H4 (cell line): ENCODE measurements at regions not wholly inside any gene's neighbourhood (a gene's known extent, or its start where the extent isn't known, plus 50 kb on each side); places are given as distances from the start of the nearest gene placed in this dataset.

ENCODE experiments used
- DNase-seq: peaks from one replicate; pipeline ENCODE4 v3.0.0-alpha.2; 2015; ENCODE audit warnings: low spot score

GRCh38 chr1:116819081-116819480, 64.9 kb downstream of the CD2 start:
- DNase-seq: peak; percentile 23

- peak; percentile 71 for DNase-seq
Observed at GRCh38 chr1:116820369-116820768, 66.1 kb downstream of the CD2 start.

- DNase-seq: no peak
Observed at GRCh38 chr1:116821763-116822162, 67.5 kb downstream of the CD2 start.

- no peak for DNase-seq
Observed at GRCh38 chr1:116824631-116825206, 70.5 kb downstream of the CD2 start.

- no peak for DNase-seq
Observed at GRCh38 chr1:116825207-116825719, 71.0 kb downstream of the CD2 start.

- no peak for DNase-seq
Observed at GRCh38 chr1:116825720-116826438, 71.6 kb downstream of the CD2 start.

GRCh38 chr1:116826818-116827606, 72.8 kb downstream of the CD2 start:
- peak; percentile 9 for DNase-seq

- DNase-seq: no peak
Observed at GRCh38 chr1:116827607-116828105, 73.4 kb downstream of the CD2 start.

GRCh38 chr1:116832308-116832931, 77.3 kb upstream of the PTGFRN start:
- no peak for DNase-seq

GRCh38 chr1:116832932-116833578, 76.7 kb upstream of the PTGFRN start:
- no peak for DNase-seq

- DNase-seq: no peak
Observed at GRCh38 chr1:116833718-116834117, 76.0 kb upstream of the PTGFRN start.

GRCh38 chr1:116834595-116834994, 75.1 kb upstream of the PTGFRN start:
- DNase-seq: no peak

- DNase-seq: no peak
Observed at GRCh38 chr1:116835161-116835560, 74.6 kb upstream of the PTGFRN start.

GRCh38 chr1:116836099-116836498, 73.6 kb upstream of the PTGFRN start:
- DNase-seq: no peak

GRCh38 chr1:116841569-116842344, 68.0 kb upstream of the PTGFRN start:
- DNase-seq: no peak

- DNase-seq: no peak
Observed at GRCh38 chr1:116842654-116843053, 67.1 kb upstream of the PTGFRN start.

- DNase-seq: no peak
Observed at GRCh38 chr1:116844775-116845174, 64.9 kb upstream of the PTGFRN start.

GRCh38 chr1:116847190-116847589, 62.5 kb upstream of the PTGFRN start:
- no peak for DNase-seq

- peak; percentile 32 for DNase-seq
Observed at GRCh38 chr1:116847688-116848531, 61.8 kb upstream of the PTGFRN start.

GRCh38 chr1:116850436-116850835, 59.3 kb upstream of the PTGFRN start:
- DNase-seq: no peak
